ENCODE measurements at regions not wholly inside any gene's neighbourhood (a gene's known extent, or its start where the extent isn't known, plus 50 kb on each side); places are given as distances from the start of the nearest gene placed in this dataset.

GRCh38 chr5:1652873-1653697 lies 129.3 kb upstream of the LPCAT1 start:
- DNase-seq (ENCODE audit: low spot score) = no peak

GRCh38 chr5:1651971-1652872 lies 128.5 kb upstream of the LPCAT1 start:
- no peak for DNase-seq (ENCODE audit: low spot score)

- DNase-seq (ENCODE audit: low spot score) = no peak
These were observed 127.5 kb upstream of the LPCAT1 start for GRCh38 chr5:1651250-1651649.

- no peak for DNase-seq (ENCODE audit: low spot score)
These were observed 125.8 kb upstream of the LPCAT1 start for GRCh38 chr5:1649554-1649953.

GRCh38 chr5:1648806-1649205 lies 125.0 kb upstream of the LPCAT1 start:
- DNase-seq (ENCODE audit: low spot score) = no peak

GRCh38 chr5:1647580-1647979 lies 123.8 kb upstream of the LPCAT1 start:
- no peak for DNase-seq (ENCODE audit: low spot score)

GRCh38 chr5:1644810-1645571 lies 121.2 kb upstream of the LPCAT1 start:
- peak; percentile 58 for DNase-seq (ENCODE audit: low spot score)

GRCh38 chr5:1644393-1644809 lies 120.6 kb upstream of the LPCAT1 start:
- peak; percentile 37 for DNase-seq (ENCODE audit: low spot score)

GRCh38 chr5:1643651-1644392 lies 120.1 kb upstream of the LPCAT1 start:
- DNase-seq (ENCODE audit: low spot score) = no peak

GRCh38 chr5:1642621-1643061 lies 118.9 kb upstream of the LPCAT1 start:
- DNase-seq (ENCODE audit: low spot score) = no peak

GRCh38 chr5:1642221-1642620 lies 118.5 kb upstream of the LPCAT1 start:
- no peak for DNase-seq (ENCODE audit: low spot score)

- DNase-seq (ENCODE audit: low spot score) = peak; percentile 87
These were observed 117.9 kb upstream of the LPCAT1 start for GRCh38 chr5:1641560-1642166.

- DNase-seq (ENCODE audit: low spot score) = no peak
These were observed 117.3 kb upstream of the LPCAT1 start for GRCh38 chr5:1641041-1641440.

- no peak for DNase-seq (ENCODE audit: low spot score)
These were observed 116.7 kb upstream of the LPCAT1 start for GRCh38 chr5:1640421-1640881.

- no peak for DNase-seq (ENCODE audit: low spot score)
These were observed 116.0 kb upstream of the LPCAT1 start for GRCh38 chr5:1639757-1640156.

GRCh38 chr5:1638658-1639400 lies 115.1 kb upstream of the LPCAT1 start:
- DNase-seq (ENCODE audit: low spot score) = no peak

GRCh38 chr5:1637639-1638481 lies 114.1 kb upstream of the LPCAT1 start:
- no peak for DNase-seq (ENCODE audit: low spot score)

GRCh38 chr5:1636981-1637638 lies 113.3 kb upstream of the LPCAT1 start:
- no peak for DNase-seq (ENCODE audit: low spot score)

All from putamen (tissue), 1 donor.